ENCODE measurements at regions not wholly inside any gene's neighbourhood (a gene's known extent, or its start where the extent isn't known, plus 50 kb on each side); places are given as distances from the start of the nearest gene placed in this dataset.

- Histone ChIP-seq H3K4me3 (ENCODE audit: insufficient read depth, low read depth, low read length) (no peak overlapping the region), H4K20me1 (ENCODE audit: insufficient read depth, low read length) (no peaks in the 10 kb centered on the region), H3K79me2 (ENCODE audit: insufficient read depth, low read length) (no peaks in the 10 kb centered on the region), H3K9me3 (ENCODE audit: insufficient read depth, low read depth, low read length) (no peaks in the 10 kb centered on the region), H3K9ac (ENCODE audit: low read length) (no peak overlapping the region), H3K4me2 (ENCODE audit: low read length) (no peak overlapping the region), H3K36me3 (ENCODE audit: insufficient read depth, low read length) (no peaks in the 10 kb centered on the region), H3K27ac (ENCODE audit: low read depth, low read length) (no peak overlapping the region), H3K27me3 (ENCODE audit: insufficient read depth, low read length) (peaks cover 3% of the 10 kb centered on the region), H2AFZ (ENCODE audit: low read depth, low read length) (no peak overlapping the region), H3K4me1 (ENCODE audit: insufficient read depth, low read length) (no peaks in the 10 kb centered on the region)
- Mint-ChIP-seq H3K4me1 (ENCODE audit: low read depth, unreplicated experiment) (no peaks in the 10 kb centered on the region), H3K4me3 (ENCODE audit: unreplicated experiment) (no peak overlapping the region), H3K9me3 (ENCODE audit: unreplicated experiment) (no peaks in the 10 kb centered on the region), H3K27ac (ENCODE audit: unreplicated experiment) (no peak overlapping the region), H3K36me3 (ENCODE audit: low read depth, unreplicated experiment) (no peaks in the 10 kb centered on the region), H3K27me3 (ENCODE audit: low read depth, unreplicated experiment) (no peaks in the 10 kb centered on the region)
- TF ChIP-seq EZH2 (IDR thresholded peaks at IDR 0.05; ENCODE audit: insufficient read depth, low read length) (no peak), CTCF (IDR thresholded peaks at IDR 0.05; ENCODE audit: insufficient read depth, low read depth, low read length) (no peak)
- DNase-seq (ENCODE audit: low read depth) (no peak), FAIRE-seq (no peak)
Measured at GRCh38 chr1:199956005-199956404, 71.5 kb upstream of the NR5A2 start.

GRCh38 chr1:199959033-199959774 is 68.3 kb upstream of the NR5A2 start:
- Histone ChIP-seq H3K79me2 (ENCODE audit: insufficient read depth, low read length) (no peaks in the 10 kb centered on the region), H2AFZ (ENCODE audit: low read depth, low read length) (no peak overlapping the region), H3K9ac (ENCODE audit: low read length) (no peak overlapping the region), H3K4me2 (ENCODE audit: low read length) (no peak overlapping the region), H3K4me1 (ENCODE audit: insufficient read depth, low read length) (no peaks in the 10 kb centered on the region), H3K27ac (ENCODE audit: low read depth, low read length) (no peak overlapping the region), H3K36me3 (ENCODE audit: insufficient read depth, low read length) (no peaks in the 10 kb centered on the region), H4K20me1 (ENCODE audit: insufficient read depth, low read length) (no peaks in the 10 kb centered on the region), H3K9me3 (ENCODE audit: insufficient read depth, low read depth, low read length) (no peaks in the 10 kb centered on the region), H3K4me3 (ENCODE audit: insufficient read depth, low read depth, low read length) (no peak overlapping the region), H3K27me3 (ENCODE audit: insufficient read depth, low read length) (peaks cover 3% of the 10 kb centered on the region)
- TF ChIP-seq CTCF (IDR thresholded peaks at IDR 0.05; ENCODE audit: insufficient read depth, low read depth, low read length) (no peak), EZH2 (IDR thresholded peaks at IDR 0.05; ENCODE audit: insufficient read depth, low read length) (no peak)
- no peak for DNase-seq (ENCODE audit: low read depth)
- Mint-ChIP-seq H3K36me3 (ENCODE audit: low read depth, unreplicated experiment) (no peaks in the 10 kb centered on the region), H3K27me3 (ENCODE audit: low read depth, unreplicated experiment) (no peaks in the 10 kb centered on the region), H3K9me3 (ENCODE audit: unreplicated experiment) (no peaks in the 10 kb centered on the region), H3K27ac (ENCODE audit: unreplicated experiment) (no peak overlapping the region), H3K4me1 (ENCODE audit: low read depth, unreplicated experiment) (no peaks in the 10 kb centered on the region), H3K4me3 (ENCODE audit: unreplicated experiment) (no peak overlapping the region)
- FAIRE-seq, result no peak

GRCh38 chr1:199959775-199960110 is 67.8 kb upstream of the NR5A2 start:
- no peaks in the 10 kb centered on the region for H3K9me3 ChIP-seq (ENCODE audit: insufficient read depth, low read depth, low read length)
- H2AFZ ChIP-seq (ENCODE audit: low read depth, low read length), result no peak overlapping the region
- DNase-seq (ENCODE audit: low read depth), result no peak
- no peak overlapping the region for H3K4me3 ChIP-seq (ENCODE audit: insufficient read depth, low read depth, low read length)
- Mint-ChIP-seq H3K36me3 (ENCODE audit: low read depth, unreplicated experiment) (no peaks in the 10 kb centered on the region), H3K27ac (ENCODE audit: unreplicated experiment) (no peak overlapping the region), H3K4me1 (ENCODE audit: low read depth, unreplicated experiment) (no peaks in the 10 kb centered on the region), H3K4me3 (ENCODE audit: unreplicated experiment) (no peak overlapping the region), H3K9me3 (ENCODE audit: unreplicated experiment) (no peaks in the 10 kb centered on the region), H3K27me3 (ENCODE audit: low read depth, unreplicated experiment) (no peaks in the 10 kb centered on the region)
- H3K27me3 ChIP-seq (ENCODE audit: insufficient read depth, low read length), result peaks cover 3% of the 10 kb centered on the region
- no peaks in the 10 kb centered on the region for H3K36me3 ChIP-seq (ENCODE audit: insufficient read depth, low read length)
- TF ChIP-seq CTCF (IDR thresholded peaks at IDR 0.05; ENCODE audit: insufficient read depth, low read depth, low read length) (no peak), EZH2 (IDR thresholded peaks at IDR 0.05; ENCODE audit: insufficient read depth, low read length) (no peak)
- no peak overlapping the region for H3K4me2 ChIP-seq (ENCODE audit: low read length)
- no peaks in the 10 kb centered on the region for H3K79me2 ChIP-seq (ENCODE audit: insufficient read depth, low read length)
- H4K20me1 ChIP-seq (ENCODE audit: insufficient read depth, low read length), result no peaks in the 10 kb centered on the region
- H3K4me1 ChIP-seq (ENCODE audit: insufficient read depth, low read length), result no peaks in the 10 kb centered on the region
- no peak overlapping the region for H3K9ac ChIP-seq (ENCODE audit: low read length)
- FAIRE-seq, result no peak
- no peak overlapping the region for H3K27ac ChIP-seq (ENCODE audit: low read depth, low read length)

Data from astrocyte (in vitro differentiated cells and primary cell).